ENCODE measurements at regions not wholly inside any gene's neighbourhood (a gene's known extent, or its start where the extent isn't known, plus 50 kb on each side); places are given as distances from the start of the nearest gene placed in this dataset.

DNA sequence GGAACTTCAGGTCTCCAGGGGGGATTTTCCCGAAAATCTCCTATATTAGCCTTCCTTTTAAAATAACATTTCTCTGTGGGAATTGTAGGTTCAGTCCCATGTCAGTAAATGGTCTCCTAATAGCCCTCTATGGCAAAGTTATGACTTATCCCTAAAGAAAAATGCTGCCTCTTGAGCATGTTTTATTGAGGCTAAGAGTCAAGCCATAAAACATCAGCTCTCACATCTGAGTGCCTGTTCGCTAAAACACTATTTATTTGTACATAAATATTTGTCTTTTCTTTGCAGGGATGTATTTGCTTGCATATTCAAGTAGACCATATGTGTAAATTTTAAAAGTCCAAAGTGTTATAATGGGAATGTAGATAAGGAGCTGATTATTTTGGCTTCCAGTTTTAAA, 160.4 kb downstream of the PRDM6 start:
- no TSS peak for BruUV-seq (replicated peaks)
- H3K27me3 ChIP-seq (ENCODE audit: control insufficient read depth, insufficient read depth, low read length) = no peaks in the 10 kb centered on the region; the same call in 1 of the 2 replicates
- TF ChIP-seq, protein P1, sequence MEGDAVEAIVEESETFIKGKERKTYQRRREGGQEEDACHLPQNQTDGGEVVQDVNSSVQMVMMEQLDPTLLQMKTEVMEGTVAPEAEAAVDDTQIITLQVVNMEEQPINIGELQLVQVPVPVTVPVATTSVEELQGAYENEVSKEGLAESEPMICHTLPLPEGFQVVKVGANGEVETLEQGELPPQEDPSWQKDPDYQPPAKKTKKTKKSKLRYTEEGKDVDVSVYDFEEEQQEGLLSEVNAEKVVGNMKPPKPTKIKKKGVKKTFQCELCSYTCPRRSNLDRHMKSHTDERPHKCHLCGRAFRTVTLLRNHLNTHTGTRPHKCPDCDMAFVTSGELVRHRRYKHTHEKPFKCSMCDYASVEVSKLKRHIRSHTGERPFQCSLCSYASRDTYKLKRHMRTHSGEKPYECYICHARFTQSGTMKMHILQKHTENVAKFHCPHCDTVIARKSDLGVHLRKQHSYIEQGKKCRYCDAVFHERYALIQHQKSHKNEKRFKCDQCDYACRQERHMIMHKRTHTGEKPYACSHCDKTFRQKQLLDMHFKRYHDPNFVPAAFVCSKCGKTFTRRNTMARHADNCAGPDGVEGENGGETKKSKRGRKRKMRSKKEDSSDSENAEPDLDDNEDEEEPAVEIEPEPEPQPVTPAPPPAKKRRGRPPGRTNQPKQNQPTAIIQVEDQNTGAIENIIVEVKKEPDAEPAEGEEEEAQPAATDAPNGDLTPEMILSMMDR (IDR thresholded peaks at IDR 0.05) = no peak
- no peak for TF ChIP-seq POLR2AphosphoS5 (IDR thresholded peaks at IDR 0.05; ENCODE audit: low read depth, low read length)
- no peak for TF ChIP-seq SIN3A (IDR thresholded peaks at IDR 0.05; ENCODE audit: borderline replicate concordance, insufficient read depth, low read depth, low read length)
- TF ChIP-seq TCF7L2 (IDR thresholded peaks at IDR 0.05; ENCODE audit: low read depth, low read length) = no peak
- TF ChIP-seq, protein P2, sequence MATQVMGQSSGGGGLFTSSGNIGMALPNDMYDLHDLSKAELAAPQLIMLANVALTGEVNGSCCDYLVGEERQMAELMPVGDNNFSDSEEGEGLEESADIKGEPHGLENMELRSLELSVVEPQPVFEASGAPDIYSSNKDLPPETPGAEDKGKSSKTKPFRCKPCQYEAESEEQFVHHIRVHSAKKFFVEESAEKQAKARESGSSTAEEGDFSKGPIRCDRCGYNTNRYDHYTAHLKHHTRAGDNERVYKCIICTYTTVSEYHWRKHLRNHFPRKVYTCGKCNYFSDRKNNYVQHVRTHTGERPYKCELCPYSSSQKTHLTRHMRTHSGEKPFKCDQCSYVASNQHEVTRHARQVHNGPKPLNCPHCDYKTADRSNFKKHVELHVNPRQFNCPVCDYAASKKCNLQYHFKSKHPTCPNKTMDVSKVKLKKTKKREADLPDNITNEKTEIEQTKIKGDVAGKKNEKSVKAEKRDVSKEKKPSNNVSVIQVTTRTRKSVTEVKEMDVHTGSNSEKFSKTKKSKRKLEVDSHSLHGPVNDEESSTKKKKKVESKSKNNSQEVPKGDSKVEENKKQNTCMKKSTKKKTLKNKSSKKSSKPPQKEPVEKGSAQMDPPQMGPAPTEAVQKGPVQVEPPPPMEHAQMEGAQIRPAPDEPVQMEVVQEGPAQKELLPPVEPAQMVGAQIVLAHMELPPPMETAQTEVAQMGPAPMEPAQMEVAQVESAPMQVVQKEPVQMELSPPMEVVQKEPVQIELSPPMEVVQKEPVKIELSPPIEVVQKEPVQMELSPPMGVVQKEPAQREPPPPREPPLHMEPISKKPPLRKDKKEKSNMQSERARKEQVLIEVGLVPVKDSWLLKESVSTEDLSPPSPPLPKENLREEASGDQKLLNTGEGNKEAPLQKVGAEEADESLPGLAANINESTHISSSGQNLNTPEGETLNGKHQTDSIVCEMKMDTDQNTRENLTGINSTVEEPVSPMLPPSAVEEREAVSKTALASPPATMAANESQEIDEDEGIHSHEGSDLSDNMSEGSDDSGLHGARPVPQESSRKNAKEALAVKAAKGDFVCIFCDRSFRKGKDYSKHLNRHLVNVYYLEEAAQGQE (IDR thresholded peaks at IDR 0.05; ENCODE audit: insufficient read depth in 1 of 2, low read depth in 2 of 2, low read length in 1 of 2) = no peak
- H3K4me1 ChIP-seq (ENCODE audit: control insufficient read depth, insufficient read depth, low read length) = no peaks in the 10 kb centered on the region
- H3K36me3 ChIP-seq (ENCODE audit: control insufficient read depth, insufficient read depth, low read length) = no peaks in the 10 kb centered on the region
- intact Hi-C loops (cut with micrococcal nuclease; ENCODE audit: unreplicated experiment) (no loop called here), in situ Hi-C loops (cut with HindIII; ENCODE audit: low pct_unique_long_range_greater_than_20kb, low sequenced_read_pairs) (no loop called here)
- DNase-seq (ENCODE audit: low read depth, low spot score) = no peak
- ChIA-PET CTCF (no interaction called here), POLR2A (no interaction called here)
- no peak overlapping the region for H3K27ac ChIP-seq (ENCODE audit: low read length)
- H3K4me3 ChIP-seq (ENCODE audit: low read depth in 2 of 2, low read length in 2 of 2) = no peak overlapping the region
- H3K9me3 ChIP-seq (ENCODE audit: control insufficient read depth, insufficient read depth, low read depth, low read length) = no peaks in the 10 kb centered on the region
- ATAC-seq = no peak

DNA sequence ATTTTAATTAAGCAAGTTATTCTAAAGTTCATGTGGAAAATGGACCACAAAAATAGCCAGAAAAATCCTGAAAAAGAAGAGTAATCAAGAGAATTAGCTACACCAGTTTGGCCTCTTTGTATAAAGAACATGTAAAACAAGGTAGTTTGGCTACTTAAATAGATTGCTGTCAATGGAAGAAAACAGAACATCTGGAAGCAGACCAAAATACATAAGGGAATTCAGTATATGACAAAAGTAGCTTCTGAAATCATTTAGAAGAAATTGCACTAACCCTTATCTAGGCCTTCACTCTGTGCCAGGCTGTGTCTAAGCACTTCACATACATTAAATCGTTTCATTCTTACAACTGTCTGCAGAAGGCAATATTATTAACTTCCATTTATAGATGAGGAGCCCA, 156.6 kb downstream of the PRDM6 start:
- in situ Hi-C loops (cut with HindIII; ENCODE audit: low pct_unique_long_range_greater_than_20kb, low sequenced_read_pairs) = no loop called here
- DNase-seq (ENCODE audit: low read depth, low spot score) = no peak
- CTCF ChIA-PET = no interaction called here
- TF ChIP-seq POLR2AphosphoS5 (IDR thresholded peaks at IDR 0.05; ENCODE audit: low read depth, low read length) = no peak
- no peak for TF ChIP-seq SIN3A (IDR thresholded peaks at IDR 0.05; ENCODE audit: borderline replicate concordance, insufficient read depth, low read depth, low read length)
- no peak for TF ChIP-seq TCF7L2 (IDR thresholded peaks at IDR 0.05; ENCODE audit: low read depth, low read length)
- TF ChIP-seq, protein P2 (IDR thresholded peaks at IDR 0.05; ENCODE audit: insufficient read depth in 1 of 2, low read depth in 2 of 2, low read length in 1 of 2) = no peak
- TF ChIP-seq, protein P1 (IDR thresholded peaks at IDR 0.05) = no peak
- intact Hi-C loops (cut with micrococcal nuclease; ENCODE audit: unreplicated experiment) = no loop called here
- Histone ChIP-seq H3K27ac (ENCODE audit: low read length) (no peak overlapping the region), H3K4me1 (ENCODE audit: control insufficient read depth, insufficient read depth, low read length) (no peaks in the 10 kb centered on the region), H3K4me3 (ENCODE audit: low read depth in 2 of 2, low read length in 2 of 2) (no peak overlapping the region), H3K36me3 (ENCODE audit: control insufficient read depth, insufficient read depth, low read length) (no peaks in the 10 kb centered on the region), H3K27me3 (ENCODE audit: control insufficient read depth, insufficient read depth, low read length) (no peaks in the 10 kb centered on the region; the same call in 1 of the 2 replicates), H3K9me3 (ENCODE audit: control insufficient read depth, insufficient read depth, low read depth, low read length) (no peaks in the 10 kb centered on the region)
- no peak for ATAC-seq
- no TSS peak for BruUV-seq (replicated peaks)
- POLR2A ChIA-PET = no interaction called here

Measured in Panc1 (cell line).